Stimulated activated CD4-positive, alpha-beta T cell treated with anti-CD3 and anti-CD28 coated beads, Interleukin-4, amount 100 ng/mL, for 48 hours (primary cell): ENCODE measurements at regions not wholly inside any gene's neighbourhood (a gene's known extent, or its start where the extent isn't known, plus 50 kb on each side); places are given as distances from the start of the nearest gene placed in this dataset.

Experiments used
- DNase-seq, 2 donors: peaks; one replicate each; pipeline ENCODE4 v3.0.0-alpha.2; 2020; ENCODE audit warnings: low read depth in 2 of 2

DNA sequence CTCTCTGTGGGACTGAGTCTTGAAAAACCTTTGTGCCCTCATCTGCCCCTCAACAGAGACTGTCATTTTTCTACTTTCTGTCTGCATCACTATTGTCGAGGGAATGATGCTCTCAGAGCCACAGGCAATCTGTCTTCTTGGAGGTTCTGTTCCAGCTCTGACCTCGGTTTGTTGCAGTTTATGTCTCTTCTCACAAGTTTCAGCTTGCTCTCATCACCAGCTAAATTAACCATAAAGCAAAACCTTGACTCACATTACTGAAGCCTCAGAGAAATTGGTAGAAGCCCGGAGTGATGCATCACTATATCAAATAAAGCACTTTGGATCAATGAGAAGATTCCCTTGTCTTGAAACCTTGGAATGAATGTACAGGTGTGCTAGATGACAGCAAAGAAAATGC lies 60.6 kb upstream of the BLID start:
- no peak for DNase-seq

- no peak for DNase-seq
These were observed 59.3 kb upstream of the BLID start for GRCh38 chr11:122175306-122175705.

- no peak for DNase-seq
These were observed 57.6 kb upstream of the BLID start for GRCh38 chr11:122173587-122173986.

- DNase-seq: no peak
These were observed 57.0 kb upstream of the BLID start for GRCh38 chr11:122173074-122173450.

GRCh38 chr11:122172352-122173073 lies 56.5 kb upstream of the BLID start:
- DNase-seq: no peak

GRCh38 chr11:122170815-122171475 lies 54.9 kb upstream of the BLID start:
- peak in 1 of 2 donors; percentile 3 for DNase-seq

DNA sequence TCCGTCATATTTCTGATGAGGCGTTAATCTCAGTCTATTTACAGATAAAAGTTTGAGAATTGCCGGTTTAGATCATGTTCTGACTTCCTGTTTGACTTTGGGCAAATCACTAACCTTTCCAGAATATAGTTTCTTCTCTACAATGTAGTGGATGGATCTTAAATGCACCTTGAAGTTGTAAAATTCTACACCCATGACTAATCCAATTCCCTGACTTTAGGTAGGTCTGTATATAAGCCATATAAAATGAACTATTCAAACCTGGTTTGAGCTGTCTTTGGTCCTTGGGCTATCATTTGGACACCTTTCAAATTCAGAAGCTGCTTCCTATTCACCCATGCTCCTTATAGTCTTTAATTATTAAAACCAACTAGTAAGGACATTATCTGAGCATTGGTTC lies 52.2 kb upstream of the BLID start:
- no peak for DNase-seq

GRCh38 chr11:122167100-122167499 lies 51.1 kb upstream of the BLID start:
- DNase-seq: no peak

DNA sequence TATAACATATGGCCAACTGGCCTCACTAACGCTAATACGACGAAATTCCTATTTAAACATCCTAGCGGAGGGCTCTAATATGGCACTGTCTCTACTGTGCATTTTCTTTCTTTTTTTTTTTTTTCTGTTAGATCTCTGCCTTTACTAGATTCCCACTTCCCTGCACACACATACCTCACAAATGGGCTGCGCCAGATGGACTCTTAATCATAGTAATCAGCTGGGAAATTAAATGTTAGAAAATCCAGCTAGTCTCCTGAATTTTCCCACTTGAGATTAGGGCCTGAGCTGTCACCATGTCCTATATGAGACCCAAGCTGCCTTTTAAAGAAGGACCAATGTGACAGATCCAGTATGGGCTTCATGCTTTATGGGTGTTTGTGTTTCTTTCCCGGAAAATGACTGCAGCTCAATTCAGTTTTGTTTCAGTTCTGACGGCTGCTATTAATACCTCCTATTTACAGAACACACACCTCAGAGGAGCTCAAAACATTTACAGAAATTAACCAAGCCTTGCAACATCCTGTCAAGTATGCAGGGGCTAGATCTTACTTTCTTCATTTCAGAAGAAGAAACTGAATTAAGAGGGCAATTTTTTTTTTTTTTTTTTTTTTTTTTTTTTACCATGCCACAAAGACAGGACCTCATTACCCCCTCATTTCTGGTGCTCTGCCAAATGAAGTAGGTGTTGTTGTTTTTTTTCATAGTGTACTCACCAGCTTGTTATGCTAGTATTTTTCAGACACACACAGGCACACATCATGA lies 49.8 kb upstream of the BLID start:
- DNase-seq: no peak
